ENCODE measurements at regions not wholly inside any gene's neighbourhood (a gene's known extent, or its start where the extent isn't known, plus 50 kb on each side); places are given as distances from the start of the nearest gene placed in this dataset.
"Not testable (repeated sequence)": the region's sequence is repeated elsewhere in the genome, so short reads cannot be mapped to it uniquely, and the experiment has no call there.

- no peak for DNase-seq (ENCODE audit: insufficient read length, low spot score)
- TF ChIP-seq POLR2A (IDR thresholded peaks at IDR 0.05; ENCODE audit: low read depth, low read length): no peak
- no peak for FAIRE-seq
Observed at GRCh38 chr3:26015752-26016151, 225.9 kb downstream of the OXSM start.

- no peak for TF ChIP-seq POLR2A (IDR thresholded peaks at IDR 0.05; ENCODE audit: low read depth, low read length)
- DNase-seq (ENCODE audit: insufficient read length, low spot score) (no peak), FAIRE-seq (no peak)
Observed at GRCh38 chr3:26018889-26019288, 229.0 kb downstream of the OXSM start.

GRCh38 chr3:26024206-26024605 is 234.3 kb downstream of the OXSM start:
- FAIRE-seq; DNase-seq (ENCODE audit: insufficient read length, low spot score): not testable (repeated sequence)

GRCh38 chr3:26029321-26029720 is 239.4 kb downstream of the OXSM start:
- DNase-seq (ENCODE audit: insufficient read length, low spot score) (no peak), FAIRE-seq (no peak)

GRCh38 chr3:26042126-26042525 is 252.2 kb downstream of the OXSM start:
- FAIRE-seq: not testable (repeated sequence)

More at GRCh38 chr3:26029321-26029720, 239.4 kb downstream of the OXSM start:
- no peak for TF ChIP-seq POLR2A (IDR thresholded peaks at IDR 0.05; ENCODE audit: low read depth, low read length)

GRCh38 chr3:26049951-26050350 is 260.1 kb downstream of the OXSM start:
- FAIRE-seq (no peak), DNase-seq (ENCODE audit: insufficient read length, low spot score) (no peak)
- TF ChIP-seq POLR2A (IDR thresholded peaks at IDR 0.05; ENCODE audit: low read depth, low read length): no peak

More at GRCh38 chr3:26042126-26042525, 252.2 kb downstream of the OXSM start:
- DNase-seq (ENCODE audit: insufficient read length, low spot score): not testable (repeated sequence)

GRCh38 chr3:26050776-26051175 is 260.9 kb downstream of the OXSM start:
- FAIRE-seq: no peak
- TF ChIP-seq POLR2A (IDR thresholded peaks at IDR 0.05; ENCODE audit: low read depth, low read length): no peak
- DNase-seq (ENCODE audit: insufficient read length, low spot score): no peak

GRCh38 chr3:26058901-26059321 is 269.0 kb downstream of the OXSM start:
- FAIRE-seq (no peak), DNase-seq (ENCODE audit: insufficient read length, low spot score) (no peak)
- no peak for TF ChIP-seq POLR2A (IDR thresholded peaks at IDR 0.05; ENCODE audit: low read depth, low read length)

- no peak for DNase-seq (ENCODE audit: insufficient read length, low spot score)
- no peak for TF ChIP-seq POLR2A (IDR thresholded peaks at IDR 0.05; ENCODE audit: low read depth, low read length)
- FAIRE-seq: no peak
Observed at GRCh38 chr3:26061947-26062346, 272.1 kb downstream of the OXSM start.

GRCh38 chr3:26064297-26064696 is 274.4 kb downstream of the OXSM start:
- no peak for TF ChIP-seq POLR2A (IDR thresholded peaks at IDR 0.05; ENCODE audit: low read depth, low read length)
- no peak for FAIRE-seq
- DNase-seq (ENCODE audit: insufficient read length, low spot score): no peak

- no peak for TF ChIP-seq POLR2A (IDR thresholded peaks at IDR 0.05; ENCODE audit: low read depth, low read length)
- DNase-seq (ENCODE audit: insufficient read length, low spot score) (no peak), FAIRE-seq (no peak)
Observed at GRCh38 chr3:26068890-26069289, 279.0 kb downstream of the OXSM start.

- DNase-seq (ENCODE audit: insufficient read length, low spot score) (no peak), FAIRE-seq (no peak)
- no peak for TF ChIP-seq POLR2A (IDR thresholded peaks at IDR 0.05; ENCODE audit: low read depth, low read length)
Observed at GRCh38 chr3:26070854-26071253, 281.0 kb downstream of the OXSM start.

GRCh38 chr3:26074080-26074479 is 284.2 kb downstream of the OXSM start:
- DNase-seq (ENCODE audit: insufficient read length, low spot score) (no peak), FAIRE-seq (no peak)
- no peak for TF ChIP-seq POLR2A (IDR thresholded peaks at IDR 0.05; ENCODE audit: low read depth, low read length)

- DNase-seq (ENCODE audit: insufficient read length, low spot score): no peak
- TF ChIP-seq POLR2A (IDR thresholded peaks at IDR 0.05; ENCODE audit: low read depth, low read length): no peak
- FAIRE-seq: no peak
Observed at GRCh38 chr3:26078539-26078938, 288.6 kb downstream of the OXSM start.

- no peak for TF ChIP-seq POLR2A (IDR thresholded peaks at IDR 0.05; ENCODE audit: low read depth, low read length)
- DNase-seq (ENCODE audit: insufficient read length, low spot score): no peak
- no peak for FAIRE-seq
Observed at GRCh38 chr3:26081166-26081565, 291.3 kb downstream of the OXSM start.

- no peak for TF ChIP-seq POLR2A (IDR thresholded peaks at IDR 0.05; ENCODE audit: low read depth, low read length)
- FAIRE-seq: no peak
- no peak for DNase-seq (ENCODE audit: insufficient read length, low spot score)
Observed at GRCh38 chr3:26081806-26082205, 291.9 kb downstream of the OXSM start.
